ENCODE measurements at regions not wholly inside any gene's neighbourhood (a gene's known extent, or its start where the extent isn't known, plus 50 kb on each side); places are given as distances from the start of the nearest gene placed in this dataset.
"Not testable (repeated sequence)": the region's sequence is repeated elsewhere in the genome, so short reads cannot be mapped to it uniquely, and the experiment has no call there.

DNA sequence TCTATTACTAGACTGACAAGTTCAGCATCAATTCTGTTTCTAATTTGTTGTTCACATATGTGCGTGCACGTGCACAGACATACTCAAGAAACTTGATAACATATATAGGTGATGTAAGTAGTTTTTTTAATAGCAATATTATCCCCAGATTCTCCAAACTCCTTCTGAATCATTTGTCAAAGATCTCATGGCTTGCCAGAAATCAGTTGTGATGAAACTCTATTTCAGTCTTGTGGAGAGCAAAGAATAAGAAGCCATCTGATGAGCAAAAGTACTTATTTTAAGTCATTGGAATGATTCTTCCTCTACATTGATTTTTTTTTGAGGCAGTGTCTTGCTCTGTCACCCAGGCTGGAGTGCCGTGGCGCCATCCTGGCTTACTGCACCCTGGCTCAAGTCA is 167.0 kb upstream of the TBL1XR1 start:
- intact Hi-C loops (cut with DNase I, micrococcal nuclease) = loop anchor here (5.0 to 10.0 kb wide), 5 partner anchors 228 to 961 kb away; no protein-coding TSS in a partner anchor
- CTCF ChIA-PET = no interaction called here
- no peak overlapping the region for H3K27ac ChIP-seq (ENCODE audit: low read depth in 1 of 2, low read length in 2 of 2)
- H3K9me3 ChIP-seq (ENCODE audit: control insufficient read depth in 1 of 2, insufficient read depth in 1 of 2, low read length in 2 of 2) = no peaks in the 10 kb centered on the region
- H3K4me1 ChIP-seq (ENCODE audit: insufficient read depth, low read length) = peaks cover 23% of the 10 kb centered on the region
- H3K4me3 Mint-ChIP-seq = no peak overlapping the region
- peaks cover 13% of the 10 kb centered on the region for H3K27me3 Mint-ChIP-seq
- no peaks in the 10 kb centered on the region for H3K9me3 Mint-ChIP-seq
- H3K36me3 Mint-ChIP-seq (ENCODE audit: low read depth) = peaks cover 18% of the 10 kb centered on the region
- H3K4me1 Mint-ChIP-seq (ENCODE audit: low read depth) = peaks cover 27% of the 10 kb centered on the region
- ATAC-seq (ENCODE audit: poor library complexity) (no peak), DNase-seq (no peak)
- H3K27ac Mint-ChIP-seq = no peak overlapping the region
- no peak overlapping the region for H3K4me3 ChIP-seq (ENCODE audit: low read length)
- POLR2A ChIA-PET = interaction anchor here (10.8 kb wide), 1 partner anchor 166 kb away, joined by 523 read pairs; the partner anchor contains the start of gene TBL1XR1
- no peaks in the 10 kb centered on the region for H3K36me3 ChIP-seq (ENCODE audit: insufficient read depth, low read length)
- TF ChIP-seq CTCF (IDR thresholded peaks at IDR 0.05) = no peak
- H3K27me3 ChIP-seq (ENCODE audit: control insufficient read depth in 1 of 2, insufficient read depth in 2 of 2, low read length in 2 of 2) = no peaks in the 10 kb centered on the region

DNA sequence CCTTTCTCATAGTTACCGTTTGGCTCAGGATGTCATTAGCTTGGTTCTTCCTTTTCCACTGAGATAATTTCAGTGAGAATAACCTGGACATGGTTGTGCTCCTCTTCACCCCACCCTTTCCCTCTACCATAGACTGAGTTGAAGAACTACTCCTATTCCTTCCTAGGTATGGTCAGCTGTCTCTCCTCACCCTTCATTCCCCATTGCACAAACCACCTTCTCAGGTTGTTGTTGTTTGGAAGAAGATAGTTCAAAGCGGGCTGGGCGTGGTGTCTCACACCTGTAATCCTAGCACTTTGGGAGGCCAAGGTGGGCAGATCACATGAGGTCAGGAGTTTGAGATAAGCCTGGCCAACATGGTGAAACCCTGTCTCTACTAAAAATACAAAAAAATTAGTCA is 168.0 kb upstream of the TBL1XR1 start:
- intact Hi-C loops (cut with DNase I, micrococcal nuclease) = loop anchor here (10.0 kb wide), 3 partner anchors 230 to 960 kb away; no protein-coding TSS in a partner anchor
- CTCF ChIA-PET; H3K36me3 Mint-ChIP-seq (ENCODE audit: low read depth); H3K27me3 Mint-ChIP-seq; H3K4me3 Mint-ChIP-seq; H3K27ac ChIP-seq (ENCODE audit: low read depth in 1 of 2, low read length in 2 of 2); ATAC-seq (ENCODE audit: poor library complexity); H3K27me3 ChIP-seq (ENCODE audit: control insufficient read depth in 1 of 2, insufficient read depth in 2 of 2, low read length in 2 of 2); H3K9me3 Mint-ChIP-seq; H3K27ac Mint-ChIP-seq; H3K9me3 ChIP-seq (ENCODE audit: control insufficient read depth in 1 of 2, insufficient read depth in 1 of 2, low read length in 2 of 2); DNase-seq; H3K36me3 ChIP-seq (ENCODE audit: insufficient read depth, low read length); H3K4me3 ChIP-seq (ENCODE audit: low read length): not testable (repeated sequence)
- H3K4me1 Mint-ChIP-seq (ENCODE audit: low read depth) = peaks cover 16% of the 10 kb centered on the region
- H3K4me1 ChIP-seq (ENCODE audit: insufficient read depth, low read length) = peaks cover 15% of the 10 kb centered on the region
- POLR2A ChIA-PET = interaction anchor here (10.8 kb wide), 1 partner anchor 167 kb away, joined by 523 read pairs; the partner anchor contains the start of gene TBL1XR1

DNA sequence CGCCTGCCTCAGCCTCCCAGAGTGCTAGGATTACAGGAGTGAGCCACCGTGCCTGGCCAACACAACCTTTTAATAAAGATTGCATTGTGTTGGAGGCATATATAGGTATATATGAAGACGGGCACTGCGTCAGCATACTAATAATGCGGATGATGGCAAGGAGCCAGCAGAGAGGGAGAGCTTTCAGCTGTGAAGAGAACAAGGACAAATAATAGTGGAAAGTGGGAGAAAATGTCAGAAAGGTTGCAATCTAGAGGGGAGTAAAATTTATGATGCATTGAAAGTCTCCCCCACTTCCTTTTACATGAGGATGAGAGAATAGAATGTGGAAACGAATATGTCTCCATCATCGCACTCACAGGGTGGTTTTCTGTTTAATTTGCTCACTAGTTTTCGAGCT is 170.5 kb upstream of the TBL1XR1 start:
- TF ChIP-seq CTCF (IDR thresholded peaks at IDR 0.05) = no peak
- POLR2A ChIA-PET = interaction anchor here (0.6 kb wide), 1 partner anchor 39 kb away, joined by 3 read pairs; no protein-coding TSS in a partner anchor
- ATAC-seq (ENCODE audit: poor library complexity) (no peak), DNase-seq (no peak)
- Mint-ChIP-seq H3K4me1 (ENCODE audit: low read depth) (no peaks in the 10 kb centered on the region), H3K27ac (no peak overlapping the region), H3K4me3 (no peak overlapping the region), H3K27me3 (no peaks in the 10 kb centered on the region), H3K9me3 (no peaks in the 10 kb centered on the region), H3K36me3 (ENCODE audit: low read depth) (no peaks in the 10 kb centered on the region)
- Histone ChIP-seq H3K36me3 (ENCODE audit: insufficient read depth, low read length) (no peaks in the 10 kb centered on the region), H3K27ac (ENCODE audit: low read depth in 1 of 2, low read length in 2 of 2) (no peak overlapping the region), H3K27me3 (ENCODE audit: control insufficient read depth in 1 of 2, insufficient read depth in 2 of 2, low read length in 2 of 2) (no peaks in the 10 kb centered on the region), H3K9me3 (ENCODE audit: control insufficient read depth in 1 of 2, insufficient read depth in 1 of 2, low read length in 2 of 2) (no peaks in the 10 kb centered on the region), H3K4me1 (ENCODE audit: insufficient read depth, low read length) (no peaks in the 10 kb centered on the region), H3K4me3 (ENCODE audit: low read length) (no peak overlapping the region)
- CTCF ChIA-PET = interaction anchor here (0.7 kb wide), 1 partner anchor 519 kb away, joined by 3 read pairs; no protein-coding TSS in a partner anchor
- intact Hi-C loops (cut with DNase I, micrococcal nuclease) = loop anchor here (10.0 kb wide), 3 partner anchors 227 to 957 kb away; no protein-coding TSS in a partner anchor
